ENCODE measurements at regions not wholly inside any gene's neighbourhood (a gene's known extent, or its start where the extent isn't known, plus 50 kb on each side); places are given as distances from the start of the nearest gene placed in this dataset.

DNA sequence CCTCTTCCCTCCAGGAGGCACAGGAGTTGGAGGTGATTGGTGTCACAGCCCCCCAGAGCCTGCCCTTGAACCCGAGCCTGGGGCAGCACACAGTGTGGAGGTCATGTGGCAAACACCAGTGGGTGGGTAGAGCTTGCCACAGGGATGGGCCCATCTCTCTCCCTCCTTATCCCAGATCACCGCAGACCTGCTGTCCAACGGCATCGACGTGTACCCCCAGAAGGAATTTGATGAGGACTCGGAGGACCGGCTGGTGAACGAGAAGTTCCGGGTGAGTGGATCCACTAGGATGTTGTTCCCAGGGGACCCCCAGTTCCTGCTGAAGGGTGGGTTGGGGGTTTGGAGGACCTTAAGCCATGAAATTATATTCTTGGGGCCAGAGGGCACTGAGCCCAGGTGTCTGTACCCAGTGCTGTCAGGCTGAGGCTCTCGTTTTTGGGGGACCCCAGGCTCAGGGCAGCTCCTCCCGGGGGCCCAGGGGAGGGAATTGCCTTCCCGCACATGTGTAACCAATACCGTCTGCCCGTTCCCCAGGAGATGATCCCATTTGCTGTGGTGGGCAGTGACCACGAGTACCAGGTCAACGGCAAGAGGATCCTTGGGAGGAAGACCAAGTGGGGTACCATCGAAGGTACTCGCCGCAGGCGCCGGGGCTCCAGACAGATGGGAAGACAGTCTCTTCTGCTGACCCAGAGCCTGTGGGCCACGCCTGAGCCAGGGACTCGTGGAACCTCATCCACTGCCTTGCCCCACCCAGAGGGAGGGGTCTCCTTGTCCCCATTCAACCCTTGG, 351.9 kb downstream of the SEC14L1 start:
- no peak for DNase-seq

DNA sequence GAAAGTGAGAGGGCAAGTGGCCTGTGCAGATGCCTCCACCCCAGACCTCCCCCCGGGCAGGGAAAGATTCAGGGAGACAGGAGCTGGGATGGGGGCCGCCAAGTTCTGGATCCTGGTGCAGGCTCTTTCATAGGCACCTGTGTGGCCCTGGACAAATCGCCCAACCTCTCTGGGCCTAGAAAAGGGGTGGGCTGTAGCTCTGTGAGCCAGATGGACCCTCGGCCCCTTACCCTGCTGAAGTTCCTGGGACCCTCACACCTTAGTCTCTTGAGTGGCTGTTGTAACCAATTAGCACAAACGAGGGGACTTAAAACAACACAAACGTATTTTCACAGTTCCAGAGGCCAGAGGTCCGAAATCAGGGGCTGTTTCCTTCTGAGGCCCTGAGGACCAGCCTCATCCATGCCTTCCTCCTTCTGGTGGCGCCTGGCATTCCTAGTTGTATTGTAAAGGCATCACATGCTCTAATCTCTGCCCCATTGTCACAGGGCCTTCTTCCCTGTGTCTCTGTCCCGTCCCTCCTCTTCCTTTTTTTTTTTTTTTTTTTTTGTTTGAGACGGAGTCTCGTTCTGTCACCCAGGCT, 352.6 kb downstream of the SEC14L1 start:
- no peak for DNase-seq

DNA sequence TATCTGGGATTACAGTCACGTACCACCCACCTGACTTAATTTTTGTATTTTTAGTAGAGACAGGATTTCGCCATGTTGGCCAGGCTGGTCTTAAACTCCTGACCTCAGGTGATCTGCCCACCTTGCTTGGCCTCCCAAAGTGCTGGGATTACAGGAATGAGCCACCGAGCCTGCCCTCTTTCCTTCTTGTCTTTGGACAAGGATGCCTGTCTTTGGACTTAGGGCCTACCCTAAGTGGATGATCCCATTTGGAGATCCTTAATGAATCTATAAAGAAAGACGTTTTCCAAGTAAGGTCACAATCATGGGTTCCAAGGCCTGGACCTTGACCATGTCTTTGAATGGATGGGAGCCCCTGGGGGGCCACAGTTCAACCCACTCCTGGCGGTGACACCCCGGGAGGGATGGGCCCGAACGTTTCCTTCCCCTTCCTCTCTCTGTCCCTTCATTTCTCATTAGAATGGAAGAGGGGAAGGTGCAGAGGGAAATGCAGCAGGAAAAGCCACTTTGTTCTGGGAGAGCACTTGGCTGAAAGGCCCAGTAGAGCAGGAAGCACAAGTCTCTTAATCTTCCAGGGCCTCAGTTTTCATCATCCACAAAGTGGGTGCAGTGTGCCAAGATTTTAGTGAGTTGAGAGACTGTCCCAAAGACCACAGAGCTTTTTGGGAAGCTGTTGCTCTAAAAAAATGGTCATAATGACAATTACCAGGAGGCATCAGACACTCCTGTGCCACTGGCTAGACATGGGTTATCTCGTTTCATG, 353.3 kb downstream of the SEC14L1 start:
- DNase-seq = no peak

DNA sequence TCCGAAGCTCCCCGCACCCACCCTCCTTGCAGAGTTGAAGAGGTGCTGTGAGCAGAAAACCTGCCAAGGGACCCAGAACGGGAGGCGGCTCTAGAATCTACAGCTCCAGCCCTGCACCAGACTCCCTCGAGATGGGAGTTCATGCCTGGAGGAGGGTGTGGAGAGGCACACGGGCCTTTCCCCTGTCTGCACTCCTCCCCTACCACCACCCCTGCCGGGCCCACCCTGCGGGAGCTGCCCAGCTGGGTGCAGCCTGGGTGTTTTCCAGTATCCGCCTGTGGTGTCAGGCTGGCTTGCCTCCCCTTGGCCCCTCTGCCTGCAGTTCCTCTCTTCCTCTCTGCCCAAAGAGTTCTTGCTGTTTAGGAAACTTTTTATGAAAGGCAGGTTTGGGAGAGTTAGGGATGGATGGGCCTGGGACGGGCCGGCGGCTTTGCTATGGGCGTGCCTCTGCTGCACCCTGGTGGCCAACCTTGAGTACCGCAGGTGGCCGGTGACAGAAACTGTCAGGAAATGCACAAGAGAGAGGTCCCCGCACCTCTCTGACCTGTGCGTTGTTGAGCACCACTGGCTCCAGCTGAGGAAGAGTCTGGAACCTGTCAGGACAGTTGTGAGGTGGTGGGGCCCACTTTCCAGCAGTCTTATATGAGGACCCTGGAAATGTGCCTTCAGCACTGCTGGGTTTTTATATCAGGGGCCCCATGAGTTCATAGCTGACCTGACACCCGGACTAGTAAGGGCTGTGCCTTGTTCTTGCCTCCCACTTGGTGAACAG, 354.1 kb downstream of the SEC14L1 start:
- DNase-seq = peak; percentile 44 to 53

DNA sequence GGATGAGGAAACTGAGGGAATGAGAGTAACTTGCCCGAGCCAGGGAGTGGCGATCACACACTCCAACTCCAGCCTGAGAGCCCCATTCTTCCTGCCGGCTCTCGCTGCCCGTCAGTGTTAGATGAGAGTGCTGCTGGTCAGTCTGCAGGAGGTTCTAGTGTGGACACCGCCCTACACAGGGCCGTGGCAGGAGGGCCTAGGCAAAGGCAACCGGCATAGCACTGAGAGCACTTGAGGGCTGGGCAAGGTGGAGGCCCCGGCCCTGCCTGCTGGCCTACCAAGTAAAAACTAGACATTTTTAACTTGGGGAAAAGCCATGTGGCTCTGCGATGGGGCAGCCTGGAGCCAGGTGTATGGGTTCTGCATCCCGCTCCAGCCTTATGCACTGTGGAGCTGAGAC, 354.8 kb downstream of the SEC14L1 start:
- DNase-seq = no peak

DNA sequence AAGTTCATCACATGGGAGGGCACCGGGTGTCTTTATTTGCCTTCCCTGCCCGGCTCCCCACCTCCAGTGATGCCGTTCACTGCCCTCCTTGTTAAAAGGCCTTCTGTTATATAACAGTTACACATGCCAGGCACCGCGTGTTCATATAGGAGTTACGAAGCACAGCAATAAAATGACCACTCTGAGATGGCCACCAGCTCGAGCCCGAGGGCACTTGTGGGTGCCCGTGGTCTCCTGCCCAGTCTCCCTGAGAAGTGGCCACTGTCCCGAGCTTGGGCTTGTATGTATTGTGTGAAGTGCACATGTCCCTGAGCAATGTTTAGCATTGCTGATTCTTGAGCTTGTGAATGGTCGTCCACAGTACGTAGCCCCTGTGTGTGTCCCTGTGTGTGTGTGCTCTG, 355.6 kb downstream of the SEC14L1 start:
- DNase-seq = no peak

DNA sequence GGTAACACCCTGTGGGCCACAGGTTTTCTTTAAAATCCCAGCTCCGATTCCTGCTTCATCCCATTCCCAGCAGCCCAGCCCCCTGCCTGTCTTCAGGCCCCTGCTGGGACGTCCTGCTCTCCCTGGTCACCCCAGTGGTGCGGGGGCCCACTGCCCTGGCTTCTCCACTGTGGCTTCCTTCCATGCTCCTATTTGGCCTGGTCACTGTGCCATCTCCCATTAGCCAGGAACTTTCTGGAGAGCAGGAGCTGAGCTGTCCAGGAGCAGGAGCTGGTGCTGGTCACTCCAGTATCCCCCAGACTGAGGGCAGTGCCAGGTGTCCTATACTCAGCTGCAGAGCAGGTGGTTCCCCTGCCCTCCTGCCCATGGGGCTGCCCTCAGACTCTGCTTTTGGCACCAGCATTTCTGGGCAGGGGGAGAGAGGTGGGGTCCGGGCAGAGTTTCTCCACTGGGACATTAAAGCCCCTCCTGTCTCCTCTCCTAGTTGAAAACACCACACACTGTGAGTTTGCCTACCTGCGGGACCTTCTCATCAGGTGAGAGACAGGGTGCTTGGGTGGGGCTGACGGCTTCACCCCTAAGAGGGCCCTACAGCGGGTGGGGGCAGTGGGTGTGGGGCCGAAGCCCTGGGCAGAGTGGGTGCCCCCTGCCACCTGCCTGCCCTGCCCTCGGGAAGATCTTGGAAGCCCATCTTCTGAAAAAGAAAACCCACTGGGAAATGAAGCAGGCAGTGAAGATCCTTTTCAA, 356.2 kb downstream of the SEC14L1 start:
- DNase-seq = no peak

DNA sequence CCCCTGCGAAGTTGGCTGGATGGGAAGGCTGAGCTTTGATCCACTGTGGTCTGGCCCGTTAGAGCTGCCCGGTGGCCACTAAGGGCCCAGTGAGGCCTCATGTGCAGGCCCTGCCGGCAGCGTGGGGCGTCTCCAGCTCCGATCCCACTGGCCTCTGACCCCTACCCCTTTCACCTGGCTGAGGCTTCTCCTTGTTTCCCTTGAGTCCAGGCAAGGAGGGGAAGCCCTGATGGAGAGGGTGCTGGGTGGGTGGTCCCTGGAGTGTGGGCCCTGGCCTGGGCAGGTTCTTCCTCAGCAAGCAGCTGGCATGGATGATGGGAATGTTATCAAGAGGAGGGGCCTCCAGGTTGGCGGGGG, 356.8 kb downstream of the SEC14L1 start:
- DNase-seq = no peak

DNA sequence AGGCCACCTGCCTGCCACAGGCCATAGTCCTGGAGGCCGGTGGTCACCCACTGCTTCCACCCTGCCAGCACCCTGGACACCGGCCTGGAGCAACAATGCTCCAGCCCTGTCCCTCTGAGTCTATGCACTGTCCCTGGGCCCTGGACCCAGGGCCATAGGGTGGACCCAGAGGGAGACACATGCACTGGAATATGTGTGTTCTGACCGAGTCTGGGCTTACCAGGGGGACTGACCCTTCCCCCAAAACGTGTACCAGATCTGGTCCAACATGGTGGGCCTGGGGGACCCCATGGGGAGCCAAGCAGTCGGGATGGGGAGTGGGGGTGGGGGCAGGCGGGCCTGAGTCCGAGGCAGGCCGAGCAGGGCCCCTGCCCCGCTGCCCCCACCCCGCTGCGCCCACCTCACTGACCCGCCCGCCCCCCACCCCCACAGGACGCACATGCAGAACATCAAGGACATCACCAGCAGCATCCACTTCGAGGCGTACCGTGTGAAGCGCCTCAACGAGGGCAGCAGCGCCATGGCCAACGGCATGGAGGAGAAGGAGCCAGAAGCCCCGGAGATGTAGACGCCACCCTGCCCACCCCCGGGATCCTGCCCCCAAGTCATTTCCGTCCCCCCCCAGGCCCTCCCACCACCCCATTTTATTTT, 357.4 kb downstream of the SEC14L1 start:
- no peak for DNase-seq

DNA sequence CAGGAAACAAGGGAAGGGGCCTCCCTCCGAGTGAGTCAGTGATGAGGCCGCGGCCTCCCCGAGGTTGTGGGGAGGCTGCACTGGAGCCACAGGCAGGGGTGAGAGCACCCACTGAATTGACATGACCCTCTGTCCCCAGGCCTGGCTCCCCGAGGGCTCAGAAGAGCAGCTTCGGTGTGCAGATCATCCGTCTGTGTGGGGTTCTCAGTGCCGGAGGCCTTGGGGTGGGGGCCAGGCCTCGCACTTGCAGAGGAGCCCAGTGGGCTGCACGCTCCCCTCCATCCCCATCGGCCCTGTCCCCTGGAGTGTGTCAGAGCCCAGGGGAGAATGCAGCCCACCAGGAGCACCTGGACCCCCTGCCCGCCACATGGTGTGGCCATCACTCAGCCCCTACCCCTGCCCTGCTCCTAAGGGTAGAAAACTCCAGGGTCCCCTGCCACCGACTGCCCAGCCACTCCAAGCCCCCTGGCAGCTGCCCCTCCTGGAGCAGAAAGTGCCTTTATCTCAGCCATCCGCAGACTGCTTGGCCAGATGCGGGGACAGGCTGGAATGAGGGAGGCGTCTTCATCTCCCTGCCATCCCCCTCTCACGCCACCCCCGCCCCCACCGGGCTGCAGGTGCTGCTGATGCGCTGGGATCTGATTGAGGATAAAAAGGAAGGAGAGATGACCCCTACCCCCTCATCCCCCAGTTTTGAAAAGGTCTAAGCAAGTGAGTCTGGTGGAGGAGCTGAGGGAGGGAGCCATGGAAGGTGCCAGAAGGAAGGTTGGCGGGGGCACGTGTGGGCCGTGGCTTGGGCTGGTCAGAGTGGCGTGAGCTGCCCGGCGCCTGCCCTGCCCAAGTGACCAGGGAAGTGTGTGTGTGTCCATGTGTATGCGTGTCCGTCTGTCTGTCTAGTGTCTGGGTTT, 358.3 kb downstream of the SEC14L1 start:
- no peak for DNase-seq

DNA sequence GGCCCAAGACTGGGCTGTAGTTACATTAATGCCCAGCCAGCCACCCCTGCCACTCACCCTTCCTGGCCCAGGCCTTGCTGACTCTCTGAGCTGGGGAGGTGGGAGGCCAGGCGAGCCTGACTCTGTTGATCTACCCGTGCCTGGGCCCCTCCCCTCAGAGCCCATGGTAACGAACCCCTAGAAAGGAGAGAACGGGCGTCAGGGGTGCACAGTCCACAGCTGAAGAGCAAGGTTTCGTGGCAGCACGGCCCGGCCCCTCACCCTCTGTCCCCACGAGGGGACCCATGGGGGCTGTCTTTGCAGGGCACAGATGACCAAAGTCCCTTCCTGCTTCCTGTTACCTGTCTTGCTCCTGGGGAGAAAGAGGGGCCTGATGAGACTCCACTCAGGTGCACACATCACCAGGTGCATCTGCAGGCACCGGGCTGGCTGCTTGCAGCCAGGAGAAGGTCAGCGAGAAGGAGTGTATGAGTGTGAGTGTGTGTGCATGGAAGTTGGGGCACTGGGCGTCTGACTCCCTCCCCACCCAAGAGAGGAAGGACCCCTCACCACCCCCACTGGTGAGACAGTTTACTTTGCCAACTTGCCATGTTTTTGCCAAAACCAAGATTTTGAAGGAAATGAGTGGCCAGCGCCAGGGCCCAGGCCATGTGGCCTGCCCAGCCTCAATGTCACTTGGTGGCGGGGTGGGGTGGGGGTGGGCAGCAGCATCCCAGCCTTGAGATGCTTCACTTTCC, 359.1 kb downstream of the SEC14L1 start:
- DNase-seq = no peak

DNA sequence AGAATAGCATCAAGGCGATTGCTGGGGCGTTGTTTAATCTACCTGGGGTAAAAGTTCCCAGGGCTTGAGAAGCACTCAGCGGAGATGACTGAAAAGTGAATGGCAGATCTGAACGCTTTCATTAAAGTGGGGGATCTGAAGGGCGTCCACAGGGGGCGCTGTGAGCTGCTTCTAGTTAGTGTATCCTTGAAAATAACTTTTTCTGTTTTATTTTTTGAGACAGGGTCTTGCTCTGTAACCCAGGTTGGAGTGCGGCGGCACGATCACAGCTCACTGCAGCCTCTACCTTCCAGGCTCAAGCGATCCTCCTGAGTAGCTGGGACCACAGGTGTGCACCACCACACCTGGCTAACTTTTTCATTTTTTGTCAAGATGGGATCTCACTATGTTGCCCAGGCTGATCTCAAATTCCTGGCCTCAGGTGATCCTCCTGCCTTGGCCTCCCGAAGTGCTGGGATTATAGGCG, 360.4 kb downstream of the SEC14L1 start:
- no peak for DNase-seq

DNA sequence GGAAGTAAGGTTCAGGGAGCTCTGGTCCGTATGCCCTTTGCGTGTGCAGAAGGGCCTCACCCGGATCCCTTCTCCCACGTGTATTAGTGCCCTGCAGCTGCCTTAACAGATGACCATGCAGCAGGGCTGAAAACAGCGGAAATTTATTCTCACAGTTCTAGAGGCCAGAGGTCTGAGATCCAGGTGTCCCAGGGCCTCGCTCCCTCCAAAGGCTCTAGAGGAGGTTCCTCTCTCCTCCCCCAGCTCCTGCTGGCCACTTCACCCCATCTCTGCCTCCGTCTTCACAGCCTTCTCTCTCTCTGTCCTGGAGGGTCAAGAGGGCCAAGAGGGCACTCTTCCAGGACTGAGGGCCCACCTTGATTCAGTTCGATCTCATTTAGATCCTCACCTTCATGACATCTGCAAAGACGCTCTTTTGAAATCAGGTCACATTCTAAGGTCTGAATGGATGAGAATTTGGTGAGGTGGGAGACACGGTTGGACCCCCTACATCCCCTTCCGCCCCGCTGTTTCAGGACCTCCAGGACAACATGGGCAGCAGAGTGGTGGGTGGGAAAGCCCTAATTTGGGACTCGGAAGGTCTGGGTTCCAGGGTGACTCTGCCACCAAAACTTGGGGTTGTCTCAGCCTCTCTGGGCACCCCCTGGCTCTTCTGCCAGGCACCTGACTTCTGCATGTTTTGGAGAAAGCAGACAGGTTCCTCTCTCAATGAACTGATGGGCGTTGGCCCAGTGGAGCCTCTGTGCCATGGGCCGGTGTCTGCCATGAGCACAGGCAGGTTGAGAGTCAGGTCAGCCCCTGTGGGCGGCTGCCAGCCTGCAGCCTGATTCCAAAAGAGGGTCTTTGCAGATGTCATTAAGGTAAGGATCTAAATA, 361.2 kb downstream of the SEC14L1 start:
- no peak for DNase-seq

DNA sequence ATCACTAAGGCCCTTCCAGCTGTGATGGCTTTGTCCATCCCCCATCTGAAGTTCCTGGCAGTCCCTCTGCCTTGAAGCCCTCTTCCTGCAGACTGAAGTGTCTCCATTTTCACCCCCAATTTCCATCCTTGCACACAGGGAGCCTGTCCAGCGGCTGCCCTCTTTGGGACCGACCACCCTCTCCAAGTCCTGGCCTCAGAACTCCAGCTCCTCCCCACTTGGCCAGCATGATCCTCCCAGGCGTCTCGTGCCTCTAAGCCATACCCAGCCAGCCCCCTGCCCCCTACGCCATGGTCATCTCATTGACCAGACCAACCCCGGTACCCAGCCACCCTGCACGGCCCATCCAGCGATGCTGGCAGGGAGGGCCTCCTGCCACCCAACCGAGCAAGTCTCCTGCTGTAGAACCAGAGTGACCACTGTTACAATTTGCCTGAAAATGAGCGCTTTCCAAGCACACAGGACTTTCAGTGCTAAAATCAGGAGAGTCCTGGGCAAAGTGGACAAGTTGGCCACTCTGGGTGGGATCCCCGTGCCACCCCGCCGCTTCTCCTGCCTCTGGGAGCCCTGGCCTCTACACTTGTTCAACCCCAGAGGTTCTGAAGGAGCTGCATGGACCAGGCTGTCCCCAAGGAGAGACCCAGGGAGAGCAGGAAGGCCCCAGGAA, 362.0 kb downstream of the SEC14L1 start:
- DNase-seq = no peak

DNA sequence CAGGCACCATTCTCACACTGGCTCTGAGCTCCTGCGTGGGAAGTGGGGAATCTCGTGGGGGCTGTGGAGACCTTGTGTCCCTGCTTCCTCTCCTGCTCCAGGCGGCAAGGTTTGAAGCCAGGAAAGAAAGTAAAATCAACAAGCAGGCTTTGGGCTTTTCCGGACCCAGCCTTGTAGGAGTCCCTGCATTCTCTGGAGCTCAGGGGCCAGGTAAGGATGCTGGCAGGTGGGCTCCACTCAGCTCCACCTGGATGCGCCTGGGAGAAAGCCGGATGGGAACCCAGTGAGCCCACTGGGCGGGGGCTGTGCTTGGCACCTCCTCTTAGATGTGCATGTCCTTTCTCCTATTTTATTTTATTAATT, 362.5 kb downstream of the SEC14L1 start:
- DNase-seq = no peak

DNA sequence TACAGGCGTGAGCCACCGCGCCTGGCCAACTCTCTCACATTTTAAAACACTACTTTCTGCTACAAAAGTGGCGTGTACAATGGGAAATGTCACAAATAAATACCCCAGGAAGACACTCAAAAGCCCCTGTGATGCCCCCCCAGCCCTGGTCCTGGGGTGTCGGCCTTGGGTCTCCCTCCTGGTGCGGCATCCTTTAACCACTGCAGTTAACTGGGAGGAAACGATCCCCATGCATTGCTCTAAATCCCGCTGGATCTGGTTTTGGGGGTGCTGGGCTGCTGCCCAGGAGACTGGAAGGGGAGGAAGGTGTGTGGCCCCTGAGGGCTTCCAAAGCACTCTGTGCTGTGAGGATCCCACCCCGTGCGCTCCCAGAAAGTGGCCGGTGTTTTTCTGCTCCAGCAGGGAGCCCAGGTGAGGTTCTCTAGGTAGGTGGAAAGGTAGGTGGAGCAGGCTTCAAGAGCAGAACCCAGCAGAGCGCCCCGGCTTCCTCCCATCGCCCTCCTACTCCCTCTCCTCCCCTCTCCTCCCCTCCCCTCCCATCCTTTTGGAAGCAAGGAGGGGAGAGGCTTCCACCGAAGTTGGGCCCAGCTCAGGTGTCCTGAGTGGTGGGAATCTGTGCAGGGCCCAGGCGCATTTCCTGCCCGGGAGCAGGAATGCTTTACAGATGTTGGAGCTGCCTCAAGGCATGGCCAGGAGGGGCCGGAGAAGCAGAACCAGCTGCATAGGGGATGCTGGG, 363.3 kb downstream of the SEC14L1 start:
- DNase-seq = no peak

DNA sequence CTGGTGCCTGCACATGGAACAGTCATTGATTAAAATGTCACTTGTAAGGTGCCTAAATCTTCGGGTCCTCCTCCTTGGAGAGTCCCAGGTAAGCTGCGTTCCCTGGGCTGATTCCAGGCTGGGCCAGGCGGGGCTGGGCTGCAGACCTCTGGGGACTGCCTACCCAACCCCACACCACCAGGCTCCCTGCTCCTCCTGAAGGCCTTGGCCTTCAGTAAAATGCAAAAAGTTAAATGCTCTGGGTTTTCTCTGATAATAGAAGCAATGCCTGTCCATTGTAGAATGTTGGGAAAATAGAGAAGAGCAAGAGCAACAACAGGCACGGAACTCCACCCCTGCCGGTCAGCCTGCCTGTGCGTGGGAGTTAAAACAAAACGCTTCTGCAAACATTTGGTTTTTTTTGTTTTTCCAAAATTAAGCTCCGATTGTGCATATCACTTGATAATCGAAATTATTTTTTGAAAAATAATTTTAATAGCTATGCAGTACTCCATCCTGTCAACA, 363.9 kb downstream of the SEC14L1 start:
- no peak for DNase-seq

DNA sequence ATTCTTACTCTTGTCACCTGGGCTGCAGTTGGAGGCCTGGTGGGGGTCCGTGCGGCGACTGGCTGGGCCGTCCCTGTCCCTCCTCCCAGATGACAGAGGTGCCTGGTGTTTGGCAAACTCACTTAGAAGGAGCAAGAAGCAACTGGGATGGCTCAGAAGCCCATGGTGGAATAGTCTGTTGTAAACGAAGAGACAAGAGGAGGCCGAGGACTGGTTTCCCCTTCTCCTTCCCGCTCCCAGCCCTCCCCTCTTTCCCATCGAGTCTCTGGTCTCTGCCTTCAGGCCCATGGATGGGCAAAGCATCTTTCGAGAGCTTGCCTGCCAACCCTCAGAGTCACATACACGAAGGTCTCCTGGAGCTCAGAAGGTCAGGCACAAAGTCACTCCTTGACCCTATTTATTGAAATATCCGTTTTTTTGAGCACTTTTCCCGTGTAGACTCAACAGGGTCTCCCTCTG, 364.4 kb downstream of the SEC14L1 start:
- no peak for DNase-seq

Measured in bone marrow (tissue), 2 donors.